Hepatocyte (in vitro differentiated cells): ENCODE measurements at regions not wholly inside any gene's neighbourhood (a gene's known extent, or its start where the extent isn't known, plus 50 kb on each side); places are given as distances from the start of the nearest gene placed in this dataset.

Experiments used
- CTCF ChIP-seq: fragments of 200-600 bp; sonication (generic); IDR thresholded peaks from 2 replicates; pipeline ENCODE4 v1.5.1; 2016; ENCODE audit warnings: antibody characterized with exemption, mild to moderate bottlenecking; ENCODE audit not compliant: poor library complexity
- EZH2 ChIP-seq: fragments of 200-600 bp; sonication (generic); IDR thresholded peaks from 2 replicates; pipeline ENCODE4 v1.6.1; 2016; ENCODE audit warnings: antibody characterized with exemption, mild to moderate bottlenecking, borderline replicate concordance

GRCh38 chr3:115293321-115293720 lies 146.2 kb upstream of the ZBTB20 start:
- TF ChIP-seq CTCF (no peak), EZH2 (no peak)
